GM13976 (cell line): ENCODE measurements at regions not wholly inside any gene's neighbourhood (a gene's known extent, or its start where the extent isn't known, plus 50 kb on each side); places are given as distances from the start of the nearest gene placed in this dataset.

Experiments
- DNase-seq: peaks from one replicate; pipeline ENCODE4 v3.0.0; 2012; ENCODE audit warnings: low spot score
- CTCF ChIP-seq: IDR thresholded peaks from 2 replicates; pipeline ENCODE4 v1.5.1; 2012; ENCODE audit warnings: borderline replicate concordance, mild to moderate bottlenecking; ENCODE audit not compliant: insufficient read depth; ENCODE audit errors: extremely low read depth, missing control alignments, control extremely low read depth
- in situ Hi-C: fragments of 300-500 bp; cut with MboI; formaldehyde crosslinking; loops from one replicate; pipeline ENCODE4 v1.12.0; 2022; ENCODE audit warnings: low sequenced_read_pairs, mixed read lengths, inconsistent platforms; ENCODE audit not compliant: unreplicated experiment

- no peak for DNase-seq
- in situ Hi-C loops, result no loop called here
- TF ChIP-seq CTCF, result no peak
Measured at GRCh38 chr4:84032372-84032771, 466.7 kb downstream of the NKX6-1 start.

- no peak for DNase-seq
- in situ Hi-C loops, result no loop called here
- no peak for TF ChIP-seq CTCF
Measured at GRCh38 chr4:84031401-84031800, 467.7 kb downstream of the NKX6-1 start.

GRCh38 chr4:84028340-84028739, 470.8 kb downstream of the NKX6-1 start:
- DNase-seq, result no peak
- in situ Hi-C loops, result no loop called here
- TF ChIP-seq CTCF, result no peak

GRCh38 chr4:84024405-84024804, 474.7 kb downstream of the NKX6-1 start:
- in situ Hi-C loops, result no loop called here
- no peak for DNase-seq
- TF ChIP-seq CTCF, result no peak

- no peak for TF ChIP-seq CTCF
- no peak for DNase-seq
- in situ Hi-C loops, result no loop called here
Measured at GRCh38 chr4:84022564-84022963, 476.5 kb downstream of the NKX6-1 start.

GRCh38 chr4:84019626-84020025, 479.5 kb downstream of the NKX6-1 start:
- no peak for DNase-seq
- in situ Hi-C loops, result no loop called here
- no peak for TF ChIP-seq CTCF

GRCh38 chr4:84003046-84003445, 467.1 kb downstream of the GPAT3 start:
- in situ Hi-C loops, result no loop called here
- DNase-seq, result no peak
- TF ChIP-seq CTCF, result no peak
